ENCODE measurements at regions not wholly inside any gene's neighbourhood (a gene's known extent, or its start where the extent isn't known, plus 50 kb on each side); places are given as distances from the start of the nearest gene placed in this dataset.

- no peaks in the 10 kb centered on the region for H3K27me3 ChIP-seq (ENCODE audit: control insufficient read depth in 1 of 2, insufficient read depth in 2 of 2, low read length in 1 of 2)
- H3K27ac ChIP-seq (ENCODE audit: low read depth in 1 of 2, low read length in 2 of 2), result no peak overlapping the region
- H3K4me3 ChIP-seq (ENCODE audit: low read length in 2 of 2), result no peak overlapping the region
- 3 to 7% methylated on average over 9 of the region's 9 CpGs for WGBS, 2 donors
- no peaks in the 10 kb centered on the region for H3K36me3 ChIP-seq (ENCODE audit: control insufficient read depth in 1 of 2, insufficient read depth in 2 of 2, low read length in 1 of 2)
- intact Hi-C loops (cut with DNase I), result no loop called here
- H3K9me3 ChIP-seq (ENCODE audit: control insufficient read depth, low read length), result no peaks in the 10 kb centered on the region
- no peak for DNase-seq
- ATAC-seq (ENCODE audit: low FRiP score), result peak; percentile 23
- H3K4me1 ChIP-seq (ENCODE audit: control insufficient read depth in 1 of 2, insufficient read depth in 2 of 2, low read length in 2 of 2), result peaks cover 0 to 2% of the 10 kb centered on the region in 2 donors
Observed at GRCh38 chr12:116366456-116366776, 88.9 kb upstream of the MED13L start.

GRCh38 chr12:116366824-116367223, 89.3 kb upstream of the MED13L start:
- intact Hi-C loops (cut with DNase I), result no loop called here
- no peak for ATAC-seq (ENCODE audit: low FRiP score)
- H3K4me1 ChIP-seq (ENCODE audit: control insufficient read depth in 1 of 2, insufficient read depth in 2 of 2, low read length in 2 of 2), result peaks cover 0 to 2% of the 10 kb centered on the region in 2 donors
- DNase-seq, result no peak
- H3K4me3 ChIP-seq (ENCODE audit: low read length in 2 of 2), result no peak overlapping the region
- no peak overlapping the region for H3K27ac ChIP-seq (ENCODE audit: low read depth in 1 of 2, low read length in 2 of 2)
- no peaks in the 10 kb centered on the region for H3K9me3 ChIP-seq (ENCODE audit: control insufficient read depth, low read length)
- no peaks in the 10 kb centered on the region for H3K36me3 ChIP-seq (ENCODE audit: control insufficient read depth in 1 of 2, insufficient read depth in 2 of 2, low read length in 1 of 2)
- 41 to 48% methylated on average over 6 of the region's 6 CpGs for WGBS, 2 donors
- H3K27me3 ChIP-seq (ENCODE audit: control insufficient read depth in 1 of 2, insufficient read depth in 2 of 2, low read length in 1 of 2), result no peaks in the 10 kb centered on the region

- H3K27me3 ChIP-seq (ENCODE audit: control insufficient read depth in 1 of 2, insufficient read depth in 2 of 2, low read length in 1 of 2), result no peaks in the 10 kb centered on the region
- no peak overlapping the region for H3K27ac ChIP-seq (ENCODE audit: low read depth in 1 of 2, low read length in 2 of 2)
- WGBS, 2 donors, result 93% methylated on average over 16 of the region's 16 CpGs
- DNase-seq (no peak), ATAC-seq (ENCODE audit: low FRiP score) (no peak)
- H3K4me3 ChIP-seq (ENCODE audit: low read length in 2 of 2), result no peak overlapping the region
- intact Hi-C loops (cut with DNase I), result no loop called here
- peaks cover 0 to 2% of the 10 kb centered on the region in 2 donors for H3K4me1 ChIP-seq (ENCODE audit: control insufficient read depth in 1 of 2, insufficient read depth in 2 of 2, low read length in 2 of 2)
- no peaks in the 10 kb centered on the region for H3K36me3 ChIP-seq (ENCODE audit: control insufficient read depth in 1 of 2, insufficient read depth in 2 of 2, low read length in 1 of 2)
- H3K9me3 ChIP-seq (ENCODE audit: control insufficient read depth, low read length), result no peaks in the 10 kb centered on the region
Observed at GRCh38 chr12:116368196-116369194, 91.0 kb upstream of the MED13L start.

GRCh38 chr12:116370004-116370404, 92.5 kb upstream of the MED13L start:
- Histone ChIP-seq H3K4me3 (ENCODE audit: low read length in 2 of 2) (no peak overlapping the region), H3K27ac (ENCODE audit: low read depth in 1 of 2, low read length in 2 of 2) (peak overlapping the region in 1 of 2 donors; percentile 10), H3K9me3 (ENCODE audit: control insufficient read depth, low read length) (no peaks in the 10 kb centered on the region), H3K27me3 (ENCODE audit: control insufficient read depth in 1 of 2, insufficient read depth in 2 of 2, low read length in 1 of 2) (no peaks in the 10 kb centered on the region), H3K4me1 (ENCODE audit: control insufficient read depth in 1 of 2, insufficient read depth in 2 of 2, low read length in 2 of 2) (peaks cover 0 to 2% of the 10 kb centered on the region in 2 donors), H3K36me3 (ENCODE audit: control insufficient read depth in 1 of 2, insufficient read depth in 2 of 2, low read length in 1 of 2) (no peaks in the 10 kb centered on the region)
- 56 to 57% methylated on average over 4 of the region's 4 CpGs for WGBS, 2 donors
- ATAC-seq (ENCODE audit: low FRiP score) (peak; percentile 58), DNase-seq (no peak)
- intact Hi-C loops (cut with DNase I), result no loop called here

GRCh38 chr12:116370886-116371580, 93.5 kb upstream of the MED13L start:
- no peak overlapping the region for H3K27ac ChIP-seq (ENCODE audit: low read depth in 1 of 2, low read length in 2 of 2)
- 54% methylated on average over 21 of the region's 21 CpGs for WGBS, 2 donors
- intact Hi-C loops (cut with DNase I), result no loop called here

GRCh38 chr12:116372815-116373214, 95.3 kb upstream of the MED13L start:
- Histone ChIP-seq H3K36me3 (ENCODE audit: control insufficient read depth in 1 of 2, insufficient read depth in 2 of 2, low read length in 1 of 2) (no peaks in the 10 kb centered on the region), H3K27ac (ENCODE audit: low read depth in 1 of 2, low read length in 2 of 2) (peak overlapping the region; percentile 70 to 83), H3K27me3 (ENCODE audit: control insufficient read depth in 1 of 2, insufficient read depth in 2 of 2, low read length in 1 of 2) (no peaks in the 10 kb centered on the region), H3K4me3 (ENCODE audit: low read length in 2 of 2) (no peak overlapping the region), H3K4me1 (ENCODE audit: control insufficient read depth in 1 of 2, insufficient read depth in 2 of 2, low read length in 2 of 2) (no peaks in the 10 kb centered on the region), H3K9me3 (ENCODE audit: control insufficient read depth, low read length) (no peaks in the 10 kb centered on the region)
- ATAC-seq (ENCODE audit: low FRiP score) (no peak), DNase-seq (no peak)
- intact Hi-C loops (cut with DNase I), result no loop called here
- WGBS, 2 donors, result 30 to 36% methylated on average over 6 of the region's 6 CpGs

More at GRCh38 chr12:116370886-116371580, 93.5 kb upstream of the MED13L start:
- Histone ChIP-seq H3K4me1 (ENCODE audit: control insufficient read depth in 1 of 2, insufficient read depth in 2 of 2, low read length in 2 of 2) (peaks cover 0 to 2% of the 10 kb centered on the region in 2 donors), H3K36me3 (ENCODE audit: control insufficient read depth in 1 of 2, insufficient read depth in 2 of 2, low read length in 1 of 2) (no peaks in the 10 kb centered on the region), H3K9me3 (ENCODE audit: control insufficient read depth, low read length) (no peaks in the 10 kb centered on the region), H3K27me3 (ENCODE audit: control insufficient read depth in 1 of 2, insufficient read depth in 2 of 2, low read length in 1 of 2) (no peaks in the 10 kb centered on the region), H3K4me3 (ENCODE audit: low read length in 2 of 2) (no peak overlapping the region)
- ATAC-seq (ENCODE audit: low FRiP score), result no peak
- no peak for DNase-seq

GRCh38 chr12:116373572-116374206, 96.2 kb upstream of the MED13L start:
- intact Hi-C loops (cut with DNase I), result no loop called here
- H3K4me3 ChIP-seq (ENCODE audit: low read length in 2 of 2), result no peak overlapping the region
- H3K4me1 ChIP-seq (ENCODE audit: control insufficient read depth in 1 of 2, insufficient read depth in 2 of 2, low read length in 2 of 2), result no peaks in the 10 kb centered on the region
- peak; percentile 17 for ATAC-seq (ENCODE audit: low FRiP score)
- H3K9me3 ChIP-seq (ENCODE audit: control insufficient read depth, low read length), result no peaks in the 10 kb centered on the region
- peak overlapping the region; percentile 70 to 83 for H3K27ac ChIP-seq (ENCODE audit: low read depth in 1 of 2, low read length in 2 of 2)
- WGBS, 2 donors, result 4 to 6% methylated on average over 12 of the region's 12 CpGs
- no peaks in the 10 kb centered on the region for H3K36me3 ChIP-seq (ENCODE audit: control insufficient read depth in 1 of 2, insufficient read depth in 2 of 2, low read length in 1 of 2)
- peak; percentile 69 to 74 for DNase-seq
- H3K27me3 ChIP-seq (ENCODE audit: control insufficient read depth in 1 of 2, insufficient read depth in 2 of 2, low read length in 1 of 2), result no peaks in the 10 kb centered on the region

- Histone ChIP-seq H3K27ac (ENCODE audit: low read depth in 1 of 2, low read length in 2 of 2) (peak overlapping the region; percentile 12 to 83), H3K9me3 (ENCODE audit: control insufficient read depth, low read length) (no peaks in the 10 kb centered on the region), H3K4me3 (ENCODE audit: low read length in 2 of 2) (no peak overlapping the region), H3K4me1 (ENCODE audit: control insufficient read depth in 1 of 2, insufficient read depth in 2 of 2, low read length in 2 of 2) (no peaks in the 10 kb centered on the region), H3K36me3 (ENCODE audit: control insufficient read depth in 1 of 2, insufficient read depth in 2 of 2, low read length in 1 of 2) (no peaks in the 10 kb centered on the region), H3K27me3 (ENCODE audit: control insufficient read depth in 1 of 2, insufficient read depth in 2 of 2, low read length in 1 of 2) (no peaks in the 10 kb centered on the region)
- 80 to 81% methylated on average over 3 of the region's 3 CpGs for WGBS, 2 donors
- intact Hi-C loops (cut with DNase I), result no loop called here
- no peak for DNase-seq
- no peak for ATAC-seq (ENCODE audit: low FRiP score)
Observed at GRCh38 chr12:116374207-116374606, 96.7 kb upstream of the MED13L start.

Data from aorta (tissue), 5 donors.